Neural cell (in vitro differentiated cells): ENCODE measurements at regions not wholly inside any gene's neighbourhood (a gene's known extent, or its start where the extent isn't known, plus 50 kb on each side); places are given as distances from the start of the nearest gene placed in this dataset.

Experiments
- H2AFZ ChIP-seq: fragments of 200-600, 300-800 bp; sonication (generic), shearing (Covaris generic); 2 replicates; pipeline ENCODE4 v1.6.0; 2014; ENCODE audit warnings: low read depth, mild to moderate bottlenecking, antibody characterized with exemption, low read length, moderate library complexity
- H3F3A ChIP-seq: fragments of 200-600 bp; shearing (Covaris generic); 2 replicates; pipeline ENCODE4 v1.6.1; 2016; ENCODE audit warnings: mild to moderate bottlenecking, moderate library complexity, mixed read lengths, antibody characterized with exemption, low read length; ENCODE audit not compliant: insufficient read depth, poor library complexity, severe bottlenecking
- H3K27ac ChIP-seq: fragments of 200-600, 300-800 bp; sonication (generic), shearing (Covaris generic); 2 replicates; pipeline ENCODE4 v1.5.1; 2014; ENCODE audit warnings: mild to moderate bottlenecking, low read length, moderate library complexity
- H3K27me3 ChIP-seq: fragments of 300-800, 200-600 bp; sonication (generic), shearing (Covaris generic); 2 replicates; pipeline ENCODE4 v1.6.0; 2014; ENCODE audit warnings: mild to moderate bottlenecking, low read depth, low read length, moderate library complexity; ENCODE audit not compliant: insufficient read depth
- H3K36me3 ChIP-seq: fragments of 300-800, 200-600 bp; sonication (generic), shearing (Covaris generic); 2 replicates; pipeline ENCODE4 v1.5.1; 2014; ENCODE audit warnings: mild to moderate bottlenecking, antibody characterized with exemption, low read length, moderate library complexity; ENCODE audit not compliant: insufficient read depth
- H3K4me2 ChIP-seq: fragments of 300-800, 200-600 bp; sonication (generic), shearing (Covaris generic); 2 replicates; pipeline ENCODE4 v1.6.0; 2014; ENCODE audit warnings: mild to moderate bottlenecking, low read length
- H3K4me3 ChIP-seq: fragments of 300-800, 200-600 bp; sonication (generic), shearing (Covaris generic); 2 replicates; pipeline ENCODE4 v1.5.1; 2014; ENCODE audit warnings: mild to moderate bottlenecking, low read length, moderate library complexity
- H3K79me2 ChIP-seq: fragments of 200-600 bp; shearing (Covaris generic); replicated peaks from 2 replicates; pipeline ENCODE4 v1.6.0; 2014; ENCODE audit warnings: mild to moderate bottlenecking, low read length, moderate library complexity; ENCODE audit not compliant: insufficient read depth
- H3K9ac ChIP-seq: fragments of 300-800, 200-600 bp; sonication (generic), shearing (Covaris generic); 2 replicates; pipeline ENCODE4 v1.6.1; 2016; ENCODE audit warnings: mild to moderate bottlenecking, low read length, mixed read lengths
- H3K9me2 ChIP-seq: fragments of 200-600 bp; shearing (Covaris generic); 2 replicates; pipeline ENCODE4 v1.6.1; 2016; ENCODE audit warnings: mild to moderate bottlenecking, low read length, mixed read lengths; ENCODE audit not compliant: insufficient read depth
- H3K9me3 ChIP-seq: fragments of 200-600, 300-800 bp; sonication (generic), shearing (Covaris generic); 2 replicates; pipeline ENCODE4 v1.6.1; 2016; ENCODE audit warnings: mild to moderate bottlenecking, mixed run types, low read length, moderate library complexity, mixed read lengths
- H4K20me1 ChIP-seq: fragments of 200-600 bp; shearing (Covaris generic); 2 replicates; pipeline ENCODE4 v1.6.1; 2016; ENCODE audit warnings: mild to moderate bottlenecking, mixed run types; ENCODE audit not compliant: insufficient read depth
- EP300 ChIP-seq: fragments of 450-650 bp; conservative IDR thresholded peaks from 2 replicates; pipeline ENCODE4 v1.6.1; 2014; ENCODE audit warnings: antibody characterized with exemption, mild to moderate bottlenecking, moderate library complexity; ENCODE audit not compliant: poor library complexity, severe bottlenecking
- EZH2 ChIP-seq: fragments of 200-600, 300-800 bp; shearing (Covaris generic), sonication (generic); IDR thresholded peaks from 2 replicates; pipeline ENCODE4 v1.6.1; 2014; ENCODE audit warnings: antibody characterized with exemption, low read length, borderline replicate concordance, mild to moderate bottlenecking; ENCODE audit not compliant: insufficient read depth, poor library complexity, severe bottlenecking
- MXI1 ChIP-seq: fragments of 450-650 bp; conservative IDR thresholded peaks from 2 replicates; pipeline ENCODE4 v1.6.1; 2014; ENCODE audit warnings: antibody characterized with exemption, mild to moderate bottlenecking; ENCODE audit not compliant: poor library complexity, severe bottlenecking
- POLR2AphosphoS5 ChIP-seq: IDR thresholded peaks from 2 replicates; pipeline ENCODE4 v1.6.1; 2012
- RAD21 ChIP-seq: fragments of 450-650 bp; conservative IDR thresholded peaks from 2 replicates; pipeline ENCODE4 v1.6.1; 2014; ENCODE audit warnings: antibody characterized with exemption, mild to moderate bottlenecking, moderate library complexity
- SMC3 ChIP-seq: fragments of 450-650 bp; conservative IDR thresholded peaks from 2 replicates; pipeline ENCODE4 v1.6.1; 2014; ENCODE audit warnings: antibody characterized with exemption, mild to moderate bottlenecking, moderate library complexity; ENCODE audit not compliant: poor library complexity
- TAF1 ChIP-seq: IDR thresholded peaks from 2 replicates; pipeline ENCODE4 v1.6.1; 2012; ENCODE audit warnings: low read depth
- TF ChIP-seq, protein P1 (sequence below): fragments of 450-650 bp; IDR thresholded peaks from 2 replicates; pipeline ENCODE4 v1.5.1; 2014; ENCODE audit warnings: antibody characterized with exemption, mild to moderate bottlenecking, moderate library complexity; ENCODE audit not compliant: poor library complexity, severe bottlenecking
- TF ChIP-seq, protein P2 (sequence below): IDR thresholded peaks from 2 replicates; pipeline ENCODE4 v1.6.1; 2012; ENCODE audit warnings: borderline replicate concordance

DNA sequence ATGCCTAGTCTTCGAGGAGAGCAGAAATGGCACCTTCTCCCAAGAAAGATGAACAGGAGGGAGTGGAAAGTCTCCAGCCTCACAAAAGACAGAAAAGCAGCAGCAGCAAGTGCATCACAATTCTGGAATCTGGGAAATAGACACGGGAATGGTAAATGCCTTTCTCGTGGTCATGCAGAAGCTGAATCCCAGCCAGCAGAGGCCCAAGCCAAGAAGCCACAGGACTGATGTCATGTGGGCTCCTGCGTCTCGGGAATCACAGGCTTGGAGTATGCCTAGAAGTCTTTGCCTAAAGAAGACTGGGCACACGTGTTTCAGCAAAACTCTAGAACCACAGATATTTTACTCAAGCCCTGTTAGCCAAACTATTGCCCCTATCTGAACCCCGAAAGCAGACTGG, 260.3 kb upstream of the PLD5 start:
- TF ChIP-seq, protein P1, sequence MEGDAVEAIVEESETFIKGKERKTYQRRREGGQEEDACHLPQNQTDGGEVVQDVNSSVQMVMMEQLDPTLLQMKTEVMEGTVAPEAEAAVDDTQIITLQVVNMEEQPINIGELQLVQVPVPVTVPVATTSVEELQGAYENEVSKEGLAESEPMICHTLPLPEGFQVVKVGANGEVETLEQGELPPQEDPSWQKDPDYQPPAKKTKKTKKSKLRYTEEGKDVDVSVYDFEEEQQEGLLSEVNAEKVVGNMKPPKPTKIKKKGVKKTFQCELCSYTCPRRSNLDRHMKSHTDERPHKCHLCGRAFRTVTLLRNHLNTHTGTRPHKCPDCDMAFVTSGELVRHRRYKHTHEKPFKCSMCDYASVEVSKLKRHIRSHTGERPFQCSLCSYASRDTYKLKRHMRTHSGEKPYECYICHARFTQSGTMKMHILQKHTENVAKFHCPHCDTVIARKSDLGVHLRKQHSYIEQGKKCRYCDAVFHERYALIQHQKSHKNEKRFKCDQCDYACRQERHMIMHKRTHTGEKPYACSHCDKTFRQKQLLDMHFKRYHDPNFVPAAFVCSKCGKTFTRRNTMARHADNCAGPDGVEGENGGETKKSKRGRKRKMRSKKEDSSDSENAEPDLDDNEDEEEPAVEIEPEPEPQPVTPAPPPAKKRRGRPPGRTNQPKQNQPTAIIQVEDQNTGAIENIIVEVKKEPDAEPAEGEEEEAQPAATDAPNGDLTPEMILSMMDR: no peak
- no peak for TF ChIP-seq MXI1
- TF ChIP-seq POLR2AphosphoS5: no peak
- no peak for TF ChIP-seq SMC3
- TF ChIP-seq TAF1: no peak
- no peak for TF ChIP-seq EP300
- TF ChIP-seq EZH2: no peak
- TF ChIP-seq, protein P2, sequence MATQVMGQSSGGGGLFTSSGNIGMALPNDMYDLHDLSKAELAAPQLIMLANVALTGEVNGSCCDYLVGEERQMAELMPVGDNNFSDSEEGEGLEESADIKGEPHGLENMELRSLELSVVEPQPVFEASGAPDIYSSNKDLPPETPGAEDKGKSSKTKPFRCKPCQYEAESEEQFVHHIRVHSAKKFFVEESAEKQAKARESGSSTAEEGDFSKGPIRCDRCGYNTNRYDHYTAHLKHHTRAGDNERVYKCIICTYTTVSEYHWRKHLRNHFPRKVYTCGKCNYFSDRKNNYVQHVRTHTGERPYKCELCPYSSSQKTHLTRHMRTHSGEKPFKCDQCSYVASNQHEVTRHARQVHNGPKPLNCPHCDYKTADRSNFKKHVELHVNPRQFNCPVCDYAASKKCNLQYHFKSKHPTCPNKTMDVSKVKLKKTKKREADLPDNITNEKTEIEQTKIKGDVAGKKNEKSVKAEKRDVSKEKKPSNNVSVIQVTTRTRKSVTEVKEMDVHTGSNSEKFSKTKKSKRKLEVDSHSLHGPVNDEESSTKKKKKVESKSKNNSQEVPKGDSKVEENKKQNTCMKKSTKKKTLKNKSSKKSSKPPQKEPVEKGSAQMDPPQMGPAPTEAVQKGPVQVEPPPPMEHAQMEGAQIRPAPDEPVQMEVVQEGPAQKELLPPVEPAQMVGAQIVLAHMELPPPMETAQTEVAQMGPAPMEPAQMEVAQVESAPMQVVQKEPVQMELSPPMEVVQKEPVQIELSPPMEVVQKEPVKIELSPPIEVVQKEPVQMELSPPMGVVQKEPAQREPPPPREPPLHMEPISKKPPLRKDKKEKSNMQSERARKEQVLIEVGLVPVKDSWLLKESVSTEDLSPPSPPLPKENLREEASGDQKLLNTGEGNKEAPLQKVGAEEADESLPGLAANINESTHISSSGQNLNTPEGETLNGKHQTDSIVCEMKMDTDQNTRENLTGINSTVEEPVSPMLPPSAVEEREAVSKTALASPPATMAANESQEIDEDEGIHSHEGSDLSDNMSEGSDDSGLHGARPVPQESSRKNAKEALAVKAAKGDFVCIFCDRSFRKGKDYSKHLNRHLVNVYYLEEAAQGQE: no peak
- no peak for TF ChIP-seq RAD21
- no peak overlapping the region for H3K27ac ChIP-seq
- H3K4me2 ChIP-seq: no peak overlapping the region
- no peak overlapping the region for H3K4me3 ChIP-seq
- no peak overlapping the region for H3K9ac ChIP-seq
- no peaks in the 10 kb centered on the region for H3K27me3 ChIP-seq
- H4K20me1 ChIP-seq: no peaks in the 10 kb centered on the region
- H3K9me2 ChIP-seq: no peaks in the 10 kb centered on the region
- no peak overlapping the region for H2AFZ ChIP-seq
- no peaks in the 10 kb centered on the region for H3K79me2 ChIP-seq
- H3K9me3 ChIP-seq: no peaks in the 10 kb centered on the region
- no peaks in the 10 kb centered on the region for H3F3A ChIP-seq
- no peaks in the 10 kb centered on the region for H3K36me3 ChIP-seq

DNA sequence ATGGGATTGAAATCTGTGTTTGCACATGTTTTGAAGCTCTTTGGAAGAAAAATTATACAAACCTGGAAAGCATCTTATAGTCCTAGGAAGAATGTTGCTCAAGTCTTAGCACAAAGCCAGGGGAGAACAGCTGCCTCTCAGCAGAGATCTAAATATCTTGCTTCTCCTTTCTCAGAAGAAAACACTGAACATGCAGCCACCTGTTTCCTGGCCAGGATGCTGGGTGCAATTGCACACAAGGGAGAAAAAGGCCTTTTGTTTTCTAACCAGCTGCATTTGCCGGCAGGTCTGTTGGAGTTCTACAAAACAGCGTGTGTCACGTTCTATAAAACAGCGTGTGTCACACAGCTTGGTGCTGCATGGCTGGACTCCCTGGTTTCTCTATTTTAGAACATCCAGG, 259.6 kb upstream of the PLD5 start:
- H3K4me3 ChIP-seq: no peak overlapping the region
- H3K4me2 ChIP-seq: no peak overlapping the region
- no peaks in the 10 kb centered on the region for H3K36me3 ChIP-seq
- H4K20me1 ChIP-seq: no peaks in the 10 kb centered on the region
- H3K27me3 ChIP-seq: no peaks in the 10 kb centered on the region
- TF ChIP-seq SMC3 (no peak), EP300 (no peak), TAF1 (no peak), EZH2 (no peak), POLR2AphosphoS5 (no peak), RAD21 (no peak), MXI1 (no peak)
- H3K9me2 ChIP-seq: no peaks in the 10 kb centered on the region
- H3K9me3 ChIP-seq: no peaks in the 10 kb centered on the region
- H2AFZ ChIP-seq: no peak overlapping the region
- no peak overlapping the region for H3K9ac ChIP-seq
- H3K79me2 ChIP-seq: no peaks in the 10 kb centered on the region
- H3F3A ChIP-seq: no peaks in the 10 kb centered on the region
- no peak overlapping the region for H3K27ac ChIP-seq
